GM21528 (cell line): ENCODE measurements at regions not wholly inside any gene's neighbourhood (a gene's known extent, or its start where the extent isn't known, plus 50 kb on each side); places are given as distances from the start of the nearest gene placed in this dataset.
"Not testable (repeated sequence)": the region's sequence is repeated elsewhere in the genome, so short reads cannot be mapped to it uniquely, and the experiment has no call there.

Experiments
- ATAC-seq: cut with Tn5 transposase; IDR thresholded peaks from one replicate; pipeline ENCODE4 v1.9.1; 2021; ENCODE audit warnings: mild to moderate bottlenecking, moderate library complexity; ENCODE audit not compliant: unreplicated experiment, low FRiP score

DNA sequence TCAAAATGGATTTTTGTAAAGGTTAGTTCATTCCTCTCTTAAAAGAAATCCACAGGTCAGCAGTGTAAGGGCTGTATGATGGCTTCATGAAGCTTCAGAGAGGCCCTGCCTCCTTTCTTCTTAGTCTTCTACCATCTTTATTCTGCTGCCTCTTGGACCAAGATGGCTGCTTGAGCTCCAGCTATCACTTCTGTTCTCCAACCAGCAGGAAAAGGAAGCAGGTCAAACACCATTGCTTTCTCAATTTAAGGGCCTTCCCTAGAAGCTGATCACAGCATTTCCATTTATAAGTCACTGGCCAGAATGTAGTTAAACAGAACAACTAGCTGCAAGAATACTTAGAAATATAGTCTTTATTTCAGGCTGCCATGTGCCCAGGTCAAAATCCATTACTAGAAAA lies 336.8 kb upstream of the KLF3 start:
- no peak for ATAC-seq

DNA sequence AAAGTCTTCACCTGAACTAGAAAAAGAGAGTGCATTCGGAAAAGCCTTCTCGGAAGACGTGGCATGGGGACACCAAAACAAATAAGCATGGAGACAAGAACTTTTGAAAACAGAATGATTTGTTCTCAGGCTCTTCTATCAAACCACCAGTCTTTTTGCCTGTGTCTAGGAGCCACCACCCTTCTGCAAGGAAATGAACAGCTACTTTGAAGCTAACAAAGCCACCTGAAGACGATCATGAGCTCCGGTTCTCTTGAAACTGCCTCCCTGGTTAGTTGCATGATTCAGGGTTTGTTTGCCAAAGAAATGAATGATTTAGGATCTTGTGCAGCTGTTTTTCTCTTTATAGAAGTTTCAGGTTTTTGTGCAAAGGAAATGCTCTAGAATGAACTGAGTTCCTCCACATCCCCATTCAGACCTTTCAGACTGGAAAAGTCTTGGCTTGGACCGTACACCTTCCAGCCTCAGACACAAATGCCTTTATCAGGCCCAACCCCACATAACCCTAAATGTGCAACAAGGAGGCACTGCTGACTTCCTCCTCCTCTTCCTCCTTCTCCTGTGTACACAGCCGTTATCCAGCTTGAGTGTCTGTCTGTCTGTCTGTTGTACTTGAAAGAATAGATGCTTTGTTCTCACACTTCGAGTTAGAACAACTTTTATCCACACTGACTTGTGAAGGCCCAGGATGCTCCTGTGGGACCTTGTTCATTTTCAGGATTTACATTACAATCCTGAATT lies 334.8 kb upstream of the KLF3 start:
- no peak for ATAC-seq

DNA sequence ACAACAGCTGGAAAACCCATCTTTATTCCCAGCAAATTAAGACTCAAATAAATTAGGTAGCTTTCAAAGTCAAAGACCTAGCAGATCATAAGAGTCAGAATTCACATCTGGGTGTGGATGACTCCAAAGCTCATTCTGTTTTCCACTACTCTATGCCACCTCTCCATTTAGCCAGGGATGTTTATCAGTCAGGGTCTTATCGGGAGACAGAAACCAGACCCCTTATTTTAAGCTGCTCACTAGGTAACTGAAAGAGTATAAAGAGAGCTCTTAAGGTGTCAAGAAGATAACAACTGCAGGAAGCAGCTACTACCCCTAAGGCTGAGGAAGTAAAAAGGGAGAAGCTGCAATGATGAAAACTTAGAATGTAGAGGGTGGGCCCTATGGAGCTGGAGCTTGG lies 333.7 kb upstream of the KLF3 start:
- ATAC-seq = no peak

DNA sequence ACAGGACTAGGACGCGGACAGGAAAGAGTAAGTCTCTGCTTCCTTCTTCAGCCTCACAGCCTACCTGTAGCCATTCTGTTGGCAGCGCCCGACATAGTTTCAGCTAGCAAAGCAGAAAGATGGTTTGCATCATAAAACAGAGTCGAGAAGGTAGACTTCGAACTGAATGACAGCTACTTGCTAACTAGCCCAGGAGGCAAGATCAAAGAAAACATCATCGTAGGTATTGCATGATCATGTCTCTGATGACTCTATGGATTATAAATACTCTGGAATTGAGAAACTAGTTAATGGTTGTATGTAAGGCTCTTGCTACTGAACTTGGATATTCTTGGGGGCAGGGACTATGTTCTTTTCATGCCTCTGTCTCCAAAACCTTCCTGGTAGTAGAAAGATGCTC lies 333.1 kb upstream of the KLF3 start:
- no peak for ATAC-seq

DNA sequence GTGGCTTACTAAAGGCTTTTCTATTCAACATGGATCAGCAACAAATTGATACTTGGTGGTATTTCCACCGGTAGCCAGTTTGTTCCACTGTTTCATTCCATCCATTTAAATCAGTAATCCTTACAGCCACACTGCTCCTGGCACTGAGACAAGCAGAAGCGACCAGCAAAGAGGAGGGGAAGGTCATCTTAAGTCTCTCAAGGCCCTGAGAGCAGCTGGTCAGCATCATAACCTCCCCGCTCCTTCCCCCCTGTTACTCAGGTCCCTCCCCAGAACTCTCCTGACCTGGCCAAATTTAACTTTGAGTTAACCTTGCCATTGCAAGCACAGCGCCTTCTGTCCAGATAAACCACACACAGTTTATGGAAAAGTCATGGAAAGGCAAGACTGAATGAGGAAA lies 331.3 kb upstream of the KLF3 start:
- no peak for ATAC-seq

DNA sequence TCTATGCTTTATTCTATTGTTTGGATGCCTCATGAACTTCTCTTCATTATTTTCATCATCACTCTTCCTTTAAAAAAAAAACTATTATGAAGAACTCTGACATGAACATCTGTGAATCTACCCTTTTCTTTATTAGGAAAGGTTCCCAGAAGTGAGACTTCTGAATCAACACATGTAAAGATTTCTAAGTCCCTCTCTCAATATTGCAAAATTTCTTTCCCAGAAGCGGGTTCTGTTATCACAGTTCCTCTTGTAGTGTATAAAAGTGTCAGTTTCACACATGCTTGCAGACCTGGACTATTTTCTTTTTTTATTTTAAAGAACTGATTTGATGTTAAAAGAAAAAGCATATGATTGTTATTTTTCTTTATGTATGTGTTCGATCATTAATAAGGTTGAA lies 330.8 kb upstream of the KLF3 start:
- no peak for ATAC-seq

DNA sequence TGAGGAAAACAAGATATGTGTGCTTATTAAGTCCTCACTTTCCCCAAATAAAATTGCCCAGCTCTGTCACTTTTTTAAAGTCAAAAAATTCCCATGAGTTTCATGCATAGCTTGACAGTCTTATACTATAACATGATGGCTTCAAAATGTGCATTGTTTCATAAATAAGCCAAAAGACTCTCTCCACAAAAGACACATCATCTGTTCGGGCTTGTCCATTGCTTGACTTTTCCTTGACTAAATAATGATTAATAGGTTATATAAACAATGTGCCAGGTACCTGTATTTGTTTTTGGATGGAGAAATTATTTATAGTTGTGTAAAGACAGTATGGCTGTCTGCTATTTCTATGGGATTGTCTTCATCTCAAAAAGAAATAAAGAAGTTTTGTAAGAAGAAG lies 329.2 kb upstream of the KLF3 start:
- ATAC-seq = no peak

DNA sequence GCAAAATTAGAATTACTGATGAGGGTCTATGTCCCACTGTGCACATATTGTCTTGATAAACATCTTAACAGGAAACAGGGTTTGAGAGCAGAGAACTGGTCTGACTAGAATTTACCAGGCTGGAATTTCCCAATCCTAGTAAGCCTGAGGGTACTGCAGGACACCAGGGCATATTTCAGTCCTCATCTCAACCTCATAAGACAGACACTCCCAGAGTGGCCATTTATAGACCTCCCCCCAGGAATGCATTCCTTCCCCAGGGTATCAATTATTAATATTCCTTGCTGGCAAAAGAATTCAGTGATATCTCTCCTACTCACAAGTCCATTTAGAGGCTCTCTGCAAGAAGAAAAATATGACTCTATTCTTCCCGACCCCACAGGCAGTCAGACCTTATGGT lies 325.1 kb upstream of the KLF3 start:
- ATAC-seq = not testable (repeated sequence)

DNA sequence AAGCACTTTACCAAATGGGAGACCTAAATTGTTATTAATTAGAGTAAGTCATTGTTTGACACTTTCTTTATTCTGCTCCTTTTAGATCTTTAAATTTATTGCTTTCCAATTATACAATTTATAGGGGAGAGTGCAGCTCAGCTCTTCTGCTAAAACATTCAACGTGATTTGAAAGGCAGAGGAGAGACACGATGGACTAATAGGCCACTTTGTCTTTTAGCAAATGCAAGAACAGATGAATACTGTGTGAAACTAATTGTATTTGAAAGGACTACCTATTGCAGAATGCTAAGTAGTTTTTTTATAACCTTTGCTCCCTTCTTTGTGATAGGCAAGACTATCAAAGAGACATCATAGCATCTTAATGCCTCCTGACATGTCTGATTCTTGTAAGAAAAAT lies 320.4 kb upstream of the KLF3 start:
- no peak for ATAC-seq

DNA sequence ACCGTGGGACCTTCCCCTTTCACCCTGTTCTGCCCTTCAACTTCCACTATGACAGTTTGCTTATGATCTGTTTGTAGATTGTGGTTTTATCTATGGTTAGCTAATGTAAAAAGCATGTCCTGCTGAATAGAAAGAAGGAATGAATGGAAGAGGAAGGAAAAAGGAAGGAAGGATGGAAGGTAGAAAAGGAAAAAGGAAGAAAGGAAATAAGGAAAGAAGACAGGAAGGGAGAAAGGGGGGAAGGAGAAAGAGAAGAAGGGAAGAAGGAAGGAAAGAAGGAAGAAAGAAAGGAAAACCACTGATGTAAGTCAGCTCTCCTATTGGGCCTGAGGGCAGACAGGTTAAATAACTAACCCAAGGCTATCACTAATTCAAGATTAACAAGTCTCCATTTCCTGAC lies 319.1 kb upstream of the KLF3 start:
- no peak for ATAC-seq

DNA sequence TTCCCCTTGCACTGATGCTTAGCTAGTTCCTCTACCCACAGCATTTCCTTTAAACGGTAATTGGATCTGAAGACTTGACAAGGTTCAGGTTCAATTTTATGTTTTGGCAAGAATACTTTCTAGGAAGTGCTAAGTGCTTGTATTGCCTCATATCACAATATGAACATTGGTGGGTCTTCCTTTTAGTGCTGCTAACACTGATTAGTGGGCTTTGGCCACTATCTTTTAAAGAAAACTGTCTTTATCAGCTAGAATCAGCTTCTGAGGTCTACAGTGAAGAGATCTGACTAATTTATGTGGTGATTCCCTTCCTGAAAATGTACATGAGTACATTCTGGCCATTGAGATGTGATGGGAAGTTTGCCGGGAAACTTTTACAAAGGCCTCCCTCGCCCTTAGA lies 316.7 kb upstream of the KLF3 start:
- ATAC-seq = no peak

DNA sequence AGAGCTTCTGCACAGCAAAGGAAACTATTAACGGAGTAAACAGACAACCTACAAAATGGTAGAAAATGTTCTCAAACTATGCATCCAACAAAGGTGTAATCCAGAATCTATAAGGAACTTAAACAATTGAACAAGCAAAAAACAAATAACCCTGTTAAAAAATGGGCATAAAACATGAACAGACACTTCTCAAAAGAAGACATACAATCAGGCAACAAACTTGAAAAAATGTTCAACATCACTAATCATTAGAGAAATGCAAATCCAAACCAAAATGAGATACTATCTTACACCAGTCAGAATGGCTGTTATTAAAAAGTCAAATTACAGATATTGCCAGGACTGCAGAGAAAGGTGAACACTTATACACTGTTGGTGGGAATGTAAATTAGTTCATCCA lies 309.6 kb upstream of the KLF3 start:
- no peak for ATAC-seq

DNA sequence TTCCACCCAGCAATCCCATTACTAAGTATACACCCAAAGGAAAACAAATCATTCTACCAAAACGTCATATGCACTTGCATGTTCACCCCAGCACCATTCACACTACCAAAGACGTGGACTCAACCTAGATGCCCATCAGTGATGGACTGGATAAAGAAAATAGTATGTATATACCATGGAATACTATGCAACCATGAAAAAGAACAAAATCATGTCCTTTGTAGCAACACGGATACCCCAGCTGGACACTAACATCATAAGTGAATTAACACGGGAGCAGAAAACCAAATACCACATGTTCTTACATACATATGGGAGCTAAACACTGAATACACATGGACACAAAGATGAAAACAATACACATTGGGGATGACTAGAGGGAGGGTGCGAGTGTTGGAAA lies 309.1 kb upstream of the KLF3 start:
- ATAC-seq = no peak

DNA sequence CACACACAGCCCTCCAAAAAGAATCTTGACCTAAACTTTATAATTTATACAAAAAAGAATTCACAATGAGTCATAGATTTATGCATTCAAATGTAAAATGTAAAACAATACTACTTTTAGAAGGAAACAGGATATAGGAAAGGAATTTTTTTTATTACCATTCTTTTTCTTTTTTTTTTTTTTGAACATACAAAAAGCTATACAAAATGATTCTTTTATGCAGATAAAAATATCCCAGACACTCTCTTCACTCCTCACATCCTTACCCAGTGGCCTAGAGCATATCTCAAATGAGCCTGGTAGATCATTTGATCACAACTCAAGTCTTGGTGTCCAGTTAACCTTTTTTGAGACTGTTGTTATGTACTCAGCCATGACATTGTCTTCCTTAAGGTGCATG lies 307.3 kb upstream of the KLF3 start:
- no peak for ATAC-seq

DNA sequence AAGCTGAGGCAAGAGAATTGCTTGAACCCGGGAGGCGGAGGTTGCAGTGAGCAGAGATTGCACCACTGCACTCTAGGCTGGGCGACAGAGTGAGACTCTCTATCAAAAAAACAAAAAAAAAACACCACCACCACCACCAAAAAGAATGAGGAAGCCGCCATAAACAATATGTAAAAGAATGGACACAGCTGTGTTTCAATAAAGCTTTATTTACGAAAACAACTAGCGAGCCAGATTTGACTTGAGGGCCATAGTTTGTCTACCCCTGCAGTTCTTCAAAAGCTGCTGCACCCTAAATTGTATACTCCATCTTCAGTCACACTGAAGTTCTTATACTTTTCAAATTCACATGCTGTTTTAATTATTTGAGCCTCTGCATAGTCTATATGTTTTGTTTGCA lies 306.5 kb upstream of the KLF3 start:
- ATAC-seq = no peak

DNA sequence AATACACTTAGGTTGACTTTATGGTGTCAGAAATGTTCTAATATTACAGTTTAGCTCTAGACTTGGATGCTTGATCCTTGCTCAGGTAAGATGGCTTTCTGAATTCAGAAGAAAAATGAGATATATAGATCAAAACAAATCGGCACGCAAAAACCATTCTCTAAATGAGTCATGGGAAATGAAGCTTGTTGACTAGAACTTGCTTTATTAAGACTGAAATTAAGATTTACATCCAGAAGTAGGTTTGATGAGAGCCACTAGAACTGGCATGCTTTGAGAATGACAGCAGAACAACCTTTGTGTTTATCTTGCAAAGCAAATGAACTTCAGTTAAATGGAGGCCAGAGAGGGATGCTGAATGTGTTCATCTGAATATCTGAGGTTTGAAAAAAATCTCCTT lies 304.9 kb upstream of the KLF3 start:
- ATAC-seq = no peak

DNA sequence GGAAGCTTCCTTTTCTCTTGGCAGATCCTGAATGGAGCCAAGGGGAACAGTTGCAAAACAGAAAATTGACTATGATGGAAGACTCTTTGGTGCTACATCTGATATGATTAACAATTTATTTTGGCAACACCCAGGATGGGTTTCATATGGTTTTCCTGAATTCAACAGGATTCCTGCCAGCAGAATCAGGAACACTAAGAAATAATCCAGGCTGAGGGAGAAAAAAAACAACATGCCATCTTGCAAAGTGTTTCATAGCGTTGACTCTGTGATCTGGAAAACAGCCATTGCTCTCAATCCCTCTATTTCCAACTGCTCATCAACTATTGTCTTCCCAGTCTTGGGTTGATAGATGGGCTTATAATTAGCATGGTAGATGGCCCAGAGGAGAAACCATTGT lies 303.8 kb upstream of the KLF3 start:
- no peak for ATAC-seq

DNA sequence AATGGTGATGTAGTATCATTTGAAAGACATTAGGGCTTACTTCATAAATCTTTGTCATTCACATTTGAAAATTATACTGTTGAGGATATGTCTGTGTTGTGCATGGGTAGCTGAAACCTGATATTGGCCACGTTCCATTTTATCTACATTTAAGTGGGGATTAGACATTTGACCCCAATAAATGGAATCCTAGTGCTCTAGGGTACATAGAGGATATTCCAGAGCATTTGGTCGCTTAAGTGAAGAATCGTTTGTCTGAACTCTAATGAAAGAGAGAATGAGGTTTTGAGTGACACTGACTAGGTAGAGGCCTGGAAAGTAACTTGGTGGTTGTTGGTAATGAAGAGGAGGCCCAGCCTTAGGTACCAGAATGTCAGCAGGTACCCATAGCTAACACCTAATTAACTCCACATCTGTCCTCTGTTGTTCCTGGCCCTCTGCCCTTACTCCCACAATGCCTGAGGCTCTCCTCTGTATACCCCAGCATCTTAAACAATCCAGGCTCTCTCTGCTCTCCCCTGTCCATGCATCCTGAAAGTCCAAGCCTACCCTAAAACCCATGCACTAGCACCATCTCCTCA lies 299.5 kb upstream of the KLF3 start:
- ATAC-seq = no peak

DNA sequence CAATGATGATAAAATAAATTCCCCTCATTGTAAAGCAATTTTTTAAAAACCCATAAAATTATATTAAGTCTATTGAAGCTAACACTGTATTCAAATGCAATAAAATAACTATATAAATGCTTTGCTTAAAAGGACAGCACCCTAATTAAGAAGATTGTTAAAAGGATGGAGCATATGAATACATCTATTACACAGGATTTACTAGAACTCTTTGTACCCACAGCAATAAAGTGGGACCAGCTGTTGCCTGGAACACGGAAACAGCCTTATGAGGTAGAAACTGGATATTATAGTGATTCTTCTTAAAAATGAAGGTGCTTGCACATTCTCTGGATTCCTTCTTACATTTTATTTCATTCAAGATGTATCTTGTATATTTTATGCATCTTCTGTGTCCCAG lies 298.7 kb upstream of the KLF3 start:
- no peak for ATAC-seq

DNA sequence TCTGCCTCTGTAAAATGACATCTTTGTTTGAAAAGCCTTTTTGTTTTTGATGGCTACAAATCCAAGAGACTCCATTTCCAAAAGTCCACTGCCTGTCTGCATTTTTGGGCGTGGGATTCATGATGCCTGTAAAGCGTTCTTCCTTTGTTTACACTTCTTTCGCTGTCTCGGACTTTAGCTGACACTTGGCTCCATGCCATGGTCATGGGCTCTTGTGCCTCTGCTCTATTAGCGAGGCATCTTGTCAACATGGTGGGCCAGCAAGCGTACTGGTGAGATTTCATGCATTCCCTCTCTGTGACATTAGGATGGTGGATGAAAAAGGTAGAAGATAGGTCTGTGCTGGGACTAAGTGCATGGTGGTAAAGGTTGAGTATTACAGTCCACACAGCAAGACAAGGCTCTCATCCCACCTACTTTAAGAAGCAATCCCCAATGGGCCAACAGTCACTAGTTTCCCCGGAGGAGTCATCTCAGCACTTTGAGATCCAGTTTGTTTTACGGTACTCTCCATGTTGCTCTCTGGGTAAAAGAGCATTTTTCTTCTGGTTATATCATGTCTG lies 298.2 kb upstream of the KLF3 start:
- no peak for ATAC-seq

DNA sequence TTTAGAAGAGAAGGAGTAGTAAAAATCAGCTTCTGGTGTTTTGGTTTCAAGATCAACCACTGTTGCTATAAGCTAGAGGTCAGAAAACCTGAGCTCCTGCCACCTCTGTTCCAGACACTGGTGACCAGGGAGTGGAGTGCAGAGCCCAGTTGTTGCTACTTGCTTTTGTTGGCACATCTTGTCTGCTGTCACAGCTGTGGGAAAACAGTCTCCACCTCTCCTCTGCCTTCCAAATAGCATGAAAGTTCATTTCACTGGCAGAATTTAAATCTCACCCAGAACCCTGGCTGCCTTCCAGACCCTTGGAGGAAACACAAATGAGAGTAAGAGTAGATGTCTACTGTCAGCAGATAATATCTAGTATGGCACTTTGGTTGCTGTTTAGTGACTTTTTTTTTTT lies 297.5 kb upstream of the KLF3 start:
- no peak for ATAC-seq

DNA sequence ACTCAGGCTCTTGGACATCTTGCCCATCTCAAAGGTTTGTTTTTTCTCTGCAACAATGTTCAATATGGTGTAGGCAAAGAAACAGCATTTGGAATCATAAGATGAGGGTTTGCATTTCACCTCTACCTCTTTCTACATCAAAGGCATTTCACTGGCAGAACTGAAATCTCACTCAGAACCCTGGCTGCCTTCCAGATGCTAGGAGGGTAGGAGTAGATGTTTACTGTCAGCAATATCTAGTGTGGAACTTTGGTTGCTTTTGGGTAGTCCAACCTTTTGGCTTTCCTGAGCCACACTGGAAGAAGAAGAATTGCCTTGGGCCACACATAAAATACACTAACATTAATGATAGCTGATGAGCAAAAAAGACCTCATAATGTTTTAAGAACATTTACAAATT lies 297.0 kb upstream of the KLF3 start:
- ATAC-seq = no peak
